NCI-H146 treated with DMSO at 0.1 percent for 48 hours (cell line): ENCODE measurements at regions not wholly inside any gene's neighbourhood (a gene's known extent, or its start where the extent isn't known, plus 50 kb on each side); places are given as distances from the start of the nearest gene placed in this dataset.
A peak's percentile ranks its signal among the peaks of the same experiment; 100 is the strongest.
"Not testable (repeated sequence)": the region's sequence is repeated elsewhere in the genome, so short reads cannot be mapped to it uniquely, and the experiment has no call there.

Source experiments
- DNase-seq: peaks from one replicate; lab custom pipeline; 2025; ENCODE audit not compliant: unreplicated experiment; lab: John Stamatoyannopoulos, UW

GRCh38 chr9:38195737-38196161 is 126.7 kb upstream of the SHB start:
- DNase-seq, result no peak

- DNase-seq, result no peak
Observed at GRCh38 chr9:38194870-38195269, 125.8 kb upstream of the SHB start.

- no peak for DNase-seq
Observed at GRCh38 chr9:38192731-38193265, 123.8 kb upstream of the SHB start.

- no peak for DNase-seq
Observed at GRCh38 chr9:38186404-38187115, 117.5 kb upstream of the SHB start.

- no peak for DNase-seq
Observed at GRCh38 chr9:38185647-38186403, 116.8 kb upstream of the SHB start.

GRCh38 chr9:38183994-38184568 is 115.1 kb upstream of the SHB start:
- no peak for DNase-seq

GRCh38 chr9:38182321-38182720 is 113.3 kb upstream of the SHB start:
- peak; percentile 46 for DNase-seq

GRCh38 chr9:38181866-38182265 is 112.8 kb upstream of the SHB start:
- DNase-seq, result no peak

GRCh38 chr9:38181232-38181631 is 112.2 kb upstream of the SHB start:
- DNase-seq, result no peak

DNA sequence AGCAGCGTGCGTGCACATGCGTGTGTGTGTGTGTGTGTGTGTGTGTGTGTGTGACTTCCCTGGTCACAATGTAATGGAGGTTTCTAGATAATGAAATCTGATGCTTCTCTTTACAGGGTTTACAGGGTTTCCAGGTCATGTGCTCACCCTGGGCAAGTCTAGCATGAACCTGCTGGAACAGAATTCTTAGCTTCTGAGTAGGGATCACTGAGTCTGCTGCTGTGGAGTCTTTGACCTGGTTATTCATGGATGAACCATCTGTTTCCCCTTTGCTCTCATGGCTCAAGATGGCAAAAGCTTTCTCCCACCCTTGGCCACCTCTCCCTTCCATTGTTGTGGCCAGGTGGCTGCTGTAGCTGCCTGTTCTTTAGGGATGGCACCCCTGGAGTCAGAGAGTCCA is 111.6 kb upstream of the SHB start:
- no peak for DNase-seq

DNA sequence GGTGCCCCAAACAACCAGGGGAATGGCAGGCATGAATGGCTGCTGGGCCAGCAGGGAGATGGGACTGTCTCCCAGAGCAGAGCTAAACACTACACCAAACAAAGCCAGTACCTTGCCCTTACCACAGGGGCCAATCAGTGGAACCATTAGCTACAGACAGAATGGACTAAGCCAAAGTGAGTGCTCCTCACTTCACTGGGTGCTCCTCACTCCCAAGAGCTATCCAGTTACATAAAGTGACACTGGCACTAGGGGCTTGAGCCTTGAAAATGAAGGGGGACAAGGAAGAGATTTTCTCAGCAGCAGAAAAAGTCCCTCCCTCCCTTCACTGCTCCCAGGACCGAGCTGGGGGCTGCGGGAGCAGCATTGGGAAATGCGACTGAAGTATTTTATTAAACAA is 110.9 kb upstream of the SHB start:
- no peak for DNase-seq

GRCh38 chr9:38178237-38178636 is 109.2 kb upstream of the SHB start:
- no peak for DNase-seq

- DNase-seq, result no peak
Observed at GRCh38 chr9:38177680-38178079, 108.7 kb upstream of the SHB start.

DNA sequence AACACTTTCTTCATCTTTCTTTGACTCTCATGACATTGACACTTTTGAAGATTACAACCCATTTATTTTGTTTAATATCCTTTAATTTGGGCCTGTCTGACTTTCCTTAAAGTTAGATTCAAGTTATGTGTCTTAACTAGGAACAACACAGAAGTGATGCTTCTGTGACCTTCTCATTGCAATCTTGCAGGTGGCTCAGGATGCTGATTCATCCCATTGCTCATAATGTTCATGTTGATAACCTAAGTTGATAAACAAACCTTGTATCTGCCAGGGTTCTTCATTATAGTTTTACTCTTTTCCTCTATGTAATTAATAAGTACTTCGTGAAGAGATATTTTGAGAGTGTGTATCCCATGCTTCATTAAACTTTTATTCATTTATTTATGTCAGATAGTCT is 107.2 kb upstream of the SHB start:
- no peak for DNase-seq

GRCh38 chr9:38175423-38175822 is 106.4 kb upstream of the SHB start:
- DNase-seq, result no peak

DNA sequence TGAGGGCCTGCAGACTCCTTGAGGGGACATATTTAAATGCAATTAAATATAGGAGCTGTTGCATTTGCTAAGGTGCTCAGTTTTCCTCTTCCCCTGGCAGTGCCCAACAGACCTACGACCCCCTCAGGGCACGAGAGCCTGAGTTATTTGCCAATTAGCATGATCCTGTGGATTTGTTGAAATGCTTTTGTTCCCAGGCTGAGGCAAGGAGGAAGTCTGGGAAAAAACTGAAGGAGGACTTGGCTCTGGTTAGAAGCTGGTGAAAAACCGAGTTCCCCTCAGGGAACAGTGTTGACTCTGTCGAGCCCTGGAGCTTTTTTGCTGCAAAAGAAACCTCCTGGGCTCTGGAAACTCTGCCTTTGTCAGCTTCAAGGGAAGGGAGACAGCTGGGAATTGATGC is 103.6 kb upstream of the SHB start:
- peak; percentile 47 for DNase-seq

DNA sequence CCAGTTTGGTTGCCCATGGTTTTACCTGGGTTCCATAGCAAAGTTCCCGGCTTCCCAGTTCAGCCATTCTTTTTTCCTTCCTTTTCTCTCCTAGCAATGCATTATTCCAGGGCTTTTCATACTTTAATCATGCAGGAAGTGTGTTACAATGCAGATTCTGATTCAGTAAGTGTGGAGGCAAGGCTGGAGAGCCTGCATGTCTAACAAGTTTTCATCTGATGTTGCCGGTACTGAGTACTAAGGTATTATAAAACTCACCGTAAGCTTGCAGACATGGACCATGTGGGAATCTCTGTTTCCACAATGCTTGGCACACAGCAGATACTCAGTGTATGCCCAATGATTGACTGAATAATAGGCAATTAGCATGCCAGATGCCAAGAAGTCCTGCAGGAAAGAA is 102.9 kb upstream of the SHB start:
- DNase-seq, result no peak

DNA sequence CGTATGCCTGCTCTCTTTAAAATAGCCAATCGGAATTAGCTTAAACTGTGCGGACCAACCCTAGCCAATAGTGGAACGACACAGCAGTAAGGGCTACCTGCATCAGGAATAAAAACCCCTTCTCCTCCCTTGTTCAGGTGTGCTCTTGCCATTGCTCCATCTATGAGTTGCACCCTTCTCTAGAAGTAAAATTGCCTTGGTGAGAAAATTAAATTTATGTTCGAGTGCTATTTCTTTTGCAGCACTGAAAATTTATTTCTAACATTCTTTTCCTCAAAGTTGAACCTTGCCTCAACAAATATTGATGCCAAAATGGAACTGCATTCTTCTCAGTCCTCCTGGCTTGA is 102.5 kb upstream of the SHB start:
- no peak for DNase-seq

DNA sequence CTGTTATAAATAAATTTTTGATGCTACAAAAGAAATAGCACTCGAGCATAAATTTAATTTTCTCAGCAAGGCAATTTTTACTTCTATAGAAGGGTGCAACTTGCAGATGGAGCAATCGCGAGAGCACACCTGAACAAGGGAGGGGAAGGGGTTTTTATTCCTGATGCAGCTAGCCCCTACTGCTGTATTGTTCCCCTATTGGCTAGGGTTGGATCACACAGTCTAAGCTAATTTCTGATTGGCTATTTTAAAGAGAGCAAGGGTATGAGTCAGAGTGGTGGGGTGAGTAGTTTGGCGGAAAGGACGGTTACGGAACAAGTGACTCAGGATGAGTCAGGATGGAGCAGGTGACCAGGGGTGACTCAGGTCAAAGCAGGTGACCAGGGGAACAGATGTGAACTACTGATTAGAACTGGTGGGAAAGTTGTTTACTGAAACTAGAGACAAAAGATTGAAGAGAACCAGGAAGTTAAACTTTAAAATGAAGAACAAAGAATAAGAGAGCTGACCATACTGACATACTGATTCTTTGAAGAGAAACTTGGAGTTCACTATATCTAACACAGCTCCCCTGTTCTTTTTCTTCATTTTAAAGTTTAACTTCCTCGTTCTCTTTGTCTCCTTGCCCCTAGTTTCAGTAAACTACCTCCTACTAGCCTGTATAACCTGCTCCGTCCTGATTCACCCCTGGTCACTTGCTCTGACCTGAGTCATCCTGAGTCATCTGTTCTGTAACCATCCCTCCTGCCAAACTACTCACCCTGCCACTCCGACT is 101.9 kb upstream of the SHB start:
- not testable (repeated sequence) for DNase-seq

- not testable (repeated sequence) for DNase-seq
Observed at GRCh38 chr9:38170155-38170554, 101.1 kb upstream of the SHB start.

DNA sequence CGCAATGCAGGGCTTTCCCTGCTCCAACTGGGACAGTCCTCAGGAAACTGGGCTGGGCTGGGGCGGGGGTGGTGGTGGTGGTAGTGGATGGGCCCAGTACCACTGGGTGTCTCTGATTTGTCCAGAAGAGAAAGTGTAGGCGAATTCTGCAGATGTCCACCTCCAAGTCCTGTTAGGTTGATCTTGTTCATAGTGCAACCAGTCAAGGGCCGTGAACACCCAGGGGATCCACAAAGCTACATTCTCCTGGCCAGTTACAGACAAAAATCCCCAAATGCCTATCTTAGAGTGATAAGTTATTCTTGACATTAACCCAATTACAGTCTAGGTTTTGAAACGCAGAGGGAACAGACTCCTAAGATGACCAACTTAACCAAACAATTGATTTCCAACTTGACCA is 97.5 kb upstream of the SHB start:
- no peak for DNase-seq
